ENCODE measurements at regions not wholly inside any gene's neighbourhood (a gene's known extent, or its start where the extent isn't known, plus 50 kb on each side); places are given as distances from the start of the nearest gene placed in this dataset.

DNA sequence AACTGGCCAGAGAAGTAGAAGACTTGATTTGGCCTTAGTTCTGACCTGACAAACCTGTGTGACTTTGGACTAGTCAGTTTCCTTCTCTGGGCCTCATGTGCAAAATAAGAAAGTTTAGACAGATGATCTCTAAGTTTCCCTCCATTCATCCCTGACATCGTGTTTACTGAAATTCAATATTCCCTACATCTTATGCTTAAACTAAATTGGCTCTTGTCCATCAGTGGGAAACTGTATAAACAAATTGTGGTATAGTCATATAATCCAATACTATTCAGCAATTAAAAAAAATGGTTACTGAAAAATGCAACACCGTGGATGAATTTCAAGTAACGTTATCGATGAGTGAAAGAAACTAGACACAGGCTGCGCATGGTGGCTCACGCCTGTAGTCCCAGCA, 64.4 kb upstream of the HRH1 start:
- TF ChIP-seq POLR2AphosphoS5 (IDR thresholded peaks at IDR 0.05) (no peak), POLR2A (IDR thresholded peaks at IDR 0.05) (no peak)
- TF ChIP-seq, protein P1, sequence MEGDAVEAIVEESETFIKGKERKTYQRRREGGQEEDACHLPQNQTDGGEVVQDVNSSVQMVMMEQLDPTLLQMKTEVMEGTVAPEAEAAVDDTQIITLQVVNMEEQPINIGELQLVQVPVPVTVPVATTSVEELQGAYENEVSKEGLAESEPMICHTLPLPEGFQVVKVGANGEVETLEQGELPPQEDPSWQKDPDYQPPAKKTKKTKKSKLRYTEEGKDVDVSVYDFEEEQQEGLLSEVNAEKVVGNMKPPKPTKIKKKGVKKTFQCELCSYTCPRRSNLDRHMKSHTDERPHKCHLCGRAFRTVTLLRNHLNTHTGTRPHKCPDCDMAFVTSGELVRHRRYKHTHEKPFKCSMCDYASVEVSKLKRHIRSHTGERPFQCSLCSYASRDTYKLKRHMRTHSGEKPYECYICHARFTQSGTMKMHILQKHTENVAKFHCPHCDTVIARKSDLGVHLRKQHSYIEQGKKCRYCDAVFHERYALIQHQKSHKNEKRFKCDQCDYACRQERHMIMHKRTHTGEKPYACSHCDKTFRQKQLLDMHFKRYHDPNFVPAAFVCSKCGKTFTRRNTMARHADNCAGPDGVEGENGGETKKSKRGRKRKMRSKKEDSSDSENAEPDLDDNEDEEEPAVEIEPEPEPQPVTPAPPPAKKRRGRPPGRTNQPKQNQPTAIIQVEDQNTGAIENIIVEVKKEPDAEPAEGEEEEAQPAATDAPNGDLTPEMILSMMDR (IDR thresholded peaks at IDR 0.05 in 8 of 11, conservative IDR thresholded peaks at IDR 0.05 in 3 of 11): no peak
- intact Hi-C loops (cut with DNase I; ENCODE audit: low total_unique reads): no loop called here
- no peaks in the 10 kb centered on the region for H3K9me3 ChIP-seq
- WGBS, 5 donors: 87 to 97% (median 93%) methylated on average over 6 of the region's 6 CpGs
- no peaks in the 10 kb centered on the region for H3K36me3 ChIP-seq
- no peaks in the 10 kb centered on the region for H3K4me1 ChIP-seq
- no peak overlapping the region for H3K27ac ChIP-seq
- peaks cover 0 to 18% (median 0%) of the 10 kb centered on the region in 7 donors for H3K27me3 ChIP-seq (replicated peaks in 1 of 7)
- no peak for DNase-seq
- no peak overlapping the region for H3K4me3 ChIP-seq

DNA sequence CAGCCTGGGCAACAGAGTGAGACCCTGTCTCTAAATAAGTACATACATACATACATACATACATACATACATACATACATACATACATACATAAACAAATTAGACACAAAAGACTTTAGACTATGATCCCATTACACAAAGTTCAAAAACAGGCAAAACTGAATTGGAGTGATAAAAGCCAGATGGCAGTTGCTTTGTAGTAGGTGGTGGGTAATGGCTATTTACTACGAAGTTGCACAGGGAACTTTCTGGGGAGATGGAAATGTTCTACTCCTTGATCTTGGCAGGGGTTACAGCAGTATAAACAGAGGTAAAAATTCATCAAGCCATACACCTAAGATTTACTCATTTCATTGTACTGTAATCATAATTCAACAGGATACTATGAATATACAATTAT, 63.7 kb upstream of the HRH1 start:
- no peaks in the 10 kb centered on the region for H3K9me3 ChIP-seq
- no peak overlapping the region for H3K27ac ChIP-seq
- intact Hi-C loops (cut with DNase I; ENCODE audit: low total_unique reads): no loop called here
- TF ChIP-seq POLR2AphosphoS5 (IDR thresholded peaks at IDR 0.05) (no peak), POLR2A (IDR thresholded peaks at IDR 0.05) (no peak)
- TF ChIP-seq, protein P1 (IDR thresholded peaks at IDR 0.05 in 8 of 11, conservative IDR thresholded peaks at IDR 0.05 in 3 of 11): no peak
- H3K36me3 ChIP-seq: no peaks in the 10 kb centered on the region
- no peaks in the 10 kb centered on the region for H3K4me1 ChIP-seq
- DNase-seq: no peak
- H3K27me3 ChIP-seq (replicated peaks in 1 of 7): peaks cover 0 to 18% (median 0%) of the 10 kb centered on the region in 7 donors
- H3K4me3 ChIP-seq: no peak overlapping the region
- 45 to 79% (median 69%) methylated on average over 1 of the region's 1 CpG for WGBS, 5 donors

DNA sequence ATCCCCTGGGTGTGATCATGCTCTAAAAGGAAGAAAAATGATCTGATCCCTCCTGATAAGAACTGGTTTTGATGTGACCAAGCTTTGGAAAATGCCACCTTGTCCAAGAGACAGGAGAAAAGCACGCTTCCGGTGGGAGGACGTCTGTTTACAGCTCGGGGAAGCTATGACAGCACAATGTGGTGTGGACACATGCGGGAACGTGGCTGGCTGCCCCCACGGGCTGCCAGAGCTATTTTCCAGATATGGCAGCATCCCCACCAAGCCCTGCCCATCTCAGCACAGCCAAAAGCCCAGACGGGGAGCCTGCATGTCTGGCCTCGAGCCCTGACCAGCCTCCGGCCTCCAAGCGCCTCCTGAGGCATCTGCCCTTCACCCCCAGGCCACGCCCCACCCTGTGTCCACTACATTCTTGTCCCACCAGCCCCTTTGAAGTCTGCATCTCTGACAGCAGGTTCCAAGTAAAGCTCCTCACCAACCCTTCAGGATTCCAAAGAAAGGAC, 63.2 kb upstream of the HRH1 start:
- H3K4me1 ChIP-seq: peaks cover 0 to 5% (median under 1%) of the 10 kb centered on the region in 6 donors
- no peaks in the 10 kb centered on the region for H3K36me3 ChIP-seq
- H3K27me3 ChIP-seq (replicated peaks in 1 of 7): peaks cover 0 to 24% (median 0%) of the 10 kb centered on the region in 7 donors
- H3K4me3 ChIP-seq: no peak overlapping the region
- TF ChIP-seq POLR2AphosphoS5 (IDR thresholded peaks at IDR 0.05) (no peak), POLR2A (IDR thresholded peaks at IDR 0.05) (no peak)
- TF ChIP-seq, protein P1 (IDR thresholded peaks at IDR 0.05 in 8 of 11, conservative IDR thresholded peaks at IDR 0.05 in 3 of 11): no peak
- H3K27ac ChIP-seq: no peak overlapping the region
- WGBS, 5 donors: 64 to 80% (median 71%) methylated on average over 12 of the region's 12 CpGs
- no peak for DNase-seq
- intact Hi-C loops (cut with DNase I; ENCODE audit: low total_unique reads): no loop called here
- H3K9me3 ChIP-seq: no peaks in the 10 kb centered on the region

DNA sequence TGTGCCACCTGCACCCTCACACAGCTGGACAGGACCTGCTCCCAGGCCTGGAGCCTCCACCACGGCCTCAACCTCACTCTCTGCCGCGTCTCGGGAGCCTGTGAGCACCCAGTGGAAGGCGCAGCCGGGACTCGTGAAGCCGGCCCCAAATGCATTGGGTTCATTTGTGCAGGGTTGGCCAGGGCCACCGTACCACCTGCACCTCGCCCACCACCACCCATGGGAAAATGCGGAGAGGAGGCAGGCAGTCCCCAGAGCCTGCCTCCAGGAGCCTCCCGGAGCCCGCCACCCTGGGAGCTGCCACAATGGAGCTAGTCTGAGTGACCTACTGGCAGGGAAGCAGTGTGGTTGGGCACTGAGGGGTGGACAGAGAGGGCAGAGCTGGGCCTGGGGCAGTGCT, 62.5 kb upstream of the HRH1 start:
- Histone ChIP-seq H3K27ac (no peak overlapping the region), H3K36me3 (no peaks in the 10 kb centered on the region), H3K9me3 (no peaks in the 10 kb centered on the region), H3K27me3 (replicated peaks in 1 of 7) (peaks cover 0 to 30% (median 0%) of the 10 kb centered on the region in 7 donors), H3K4me1 (peaks cover 0 to 11% (median 7%) of the 10 kb centered on the region in 6 donors), H3K4me3 (no peak overlapping the region)
- intact Hi-C loops (cut with DNase I; ENCODE audit: low total_unique reads): no loop called here
- no peak for TF ChIP-seq POLR2A (IDR thresholded peaks at IDR 0.05)
- TF ChIP-seq, protein P1 (IDR thresholded peaks at IDR 0.05 in 8 of 11, conservative IDR thresholded peaks at IDR 0.05 in 3 of 11): no peak
- TF ChIP-seq POLR2AphosphoS5 (IDR thresholded peaks at IDR 0.05): no peak
- WGBS, 5 donors: 82 to 89% (median 86%) methylated on average over 7 to 13 of the region's 13 CpGs
- no peak for DNase-seq
